Bronchial epithelial cell (primary cell): ENCODE measurements at regions not wholly inside any gene's neighbourhood (a gene's known extent, or its start where the extent isn't known, plus 50 kb on each side); places are given as distances from the start of the nearest gene placed in this dataset.

Source experiments
- DNase-seq: peaks from one replicate; pipeline ENCODE4 v3.0.0-alpha.2; 2010; ENCODE audit warnings: low read depth
- FAIRE-seq: peaks from 2 replicates; lab custom pipeline; 2011; peaks lifted over from hg19 to GRCh38; lab: Jason Lieb, UNC
- H3K27me3 ChIP-seq: 2 replicates; pipeline ENCODE4 v1.5.1; 2011; ENCODE audit warnings: low read length; ENCODE audit not compliant: control insufficient read depth, insufficient read depth
- H3K36me3 ChIP-seq: 2 replicates; pipeline ENCODE4 v1.5.1; 2011; ENCODE audit warnings: low read length; ENCODE audit not compliant: control insufficient read depth, insufficient read depth
- H3K4me3 ChIP-seq: 2 replicates; pipeline ENCODE4 v1.5.1; 2011; ENCODE audit warnings: mild to moderate bottlenecking, low read depth, low read length, control low read depth
- TF ChIP-seq, protein P1 (sequence below): IDR thresholded peaks from 2 replicates; pipeline ENCODE4 v1.5.1; 2011; ENCODE audit warnings: mild to moderate bottlenecking, moderate library complexity, low read length, control low read depth, inconsistent platforms; ENCODE audit not compliant: insufficient read depth, severe bottlenecking

DNA sequence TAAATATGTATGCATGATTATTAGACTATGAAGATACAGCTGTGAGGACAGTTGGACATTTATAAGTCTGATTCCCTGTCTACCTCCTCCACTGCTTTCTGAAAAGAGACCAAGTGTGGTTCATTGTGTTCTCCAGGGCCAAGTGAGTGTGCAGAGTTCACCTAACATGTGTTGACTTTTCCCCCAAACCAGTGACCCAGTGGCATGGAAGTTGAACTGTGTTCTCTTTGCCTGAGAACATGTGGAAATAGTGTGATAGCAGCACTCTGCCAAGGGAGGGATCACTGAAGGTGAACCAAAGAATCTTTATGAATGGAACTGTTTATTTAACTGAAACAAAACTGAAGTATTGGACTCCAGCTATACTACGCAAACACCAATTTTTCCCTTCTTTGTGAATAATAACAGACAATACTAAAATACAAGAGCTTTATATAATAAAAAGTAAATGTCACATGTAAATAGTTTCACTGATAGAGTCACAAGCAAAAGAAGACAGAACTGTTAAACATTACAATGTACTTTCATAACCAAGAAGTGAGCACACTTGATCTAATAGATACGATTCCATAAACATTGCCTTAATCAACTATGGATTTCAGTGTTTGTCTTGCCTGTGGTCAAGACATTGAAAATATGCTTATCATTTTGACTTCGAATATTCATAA lies 200.3 kb upstream of the FUT9 start:
- DNase-seq = no peak
- TF ChIP-seq, protein P1, sequence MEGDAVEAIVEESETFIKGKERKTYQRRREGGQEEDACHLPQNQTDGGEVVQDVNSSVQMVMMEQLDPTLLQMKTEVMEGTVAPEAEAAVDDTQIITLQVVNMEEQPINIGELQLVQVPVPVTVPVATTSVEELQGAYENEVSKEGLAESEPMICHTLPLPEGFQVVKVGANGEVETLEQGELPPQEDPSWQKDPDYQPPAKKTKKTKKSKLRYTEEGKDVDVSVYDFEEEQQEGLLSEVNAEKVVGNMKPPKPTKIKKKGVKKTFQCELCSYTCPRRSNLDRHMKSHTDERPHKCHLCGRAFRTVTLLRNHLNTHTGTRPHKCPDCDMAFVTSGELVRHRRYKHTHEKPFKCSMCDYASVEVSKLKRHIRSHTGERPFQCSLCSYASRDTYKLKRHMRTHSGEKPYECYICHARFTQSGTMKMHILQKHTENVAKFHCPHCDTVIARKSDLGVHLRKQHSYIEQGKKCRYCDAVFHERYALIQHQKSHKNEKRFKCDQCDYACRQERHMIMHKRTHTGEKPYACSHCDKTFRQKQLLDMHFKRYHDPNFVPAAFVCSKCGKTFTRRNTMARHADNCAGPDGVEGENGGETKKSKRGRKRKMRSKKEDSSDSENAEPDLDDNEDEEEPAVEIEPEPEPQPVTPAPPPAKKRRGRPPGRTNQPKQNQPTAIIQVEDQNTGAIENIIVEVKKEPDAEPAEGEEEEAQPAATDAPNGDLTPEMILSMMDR = no peak
- FAIRE-seq = no peak
- Histone ChIP-seq H3K4me3 (no peak overlapping the region), H3K36me3 (no peaks in the 10 kb centered on the region), H3K27me3 (no peaks in the 10 kb centered on the region)

DNA sequence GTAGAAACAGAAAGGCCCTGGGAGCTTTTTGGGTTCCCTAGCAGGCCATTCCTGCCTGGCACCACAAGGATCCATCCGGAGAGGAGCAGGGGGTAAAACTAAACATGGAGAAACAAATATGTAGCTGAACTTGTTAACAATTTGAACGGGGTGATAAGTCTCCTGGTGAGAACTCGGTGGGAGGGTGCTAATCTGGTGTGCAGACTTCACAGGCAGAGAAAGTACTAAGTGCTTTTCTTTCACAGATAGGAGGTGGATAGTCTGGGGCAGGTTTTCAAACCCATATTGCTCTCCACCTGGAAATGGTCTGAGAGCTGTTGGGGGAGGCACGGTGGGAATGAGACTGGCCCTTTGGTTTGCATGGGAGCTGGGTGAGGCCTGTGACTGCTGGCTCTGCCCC lies 196.3 kb upstream of the FUT9 start:
- FAIRE-seq (no peak), DNase-seq (no peak)
- H3K4me3 ChIP-seq = no peak overlapping the region
- no peaks in the 10 kb centered on the region for H3K36me3 ChIP-seq
- no peaks in the 10 kb centered on the region for H3K27me3 ChIP-seq
- TF ChIP-seq, protein P1 = no peak

DNA sequence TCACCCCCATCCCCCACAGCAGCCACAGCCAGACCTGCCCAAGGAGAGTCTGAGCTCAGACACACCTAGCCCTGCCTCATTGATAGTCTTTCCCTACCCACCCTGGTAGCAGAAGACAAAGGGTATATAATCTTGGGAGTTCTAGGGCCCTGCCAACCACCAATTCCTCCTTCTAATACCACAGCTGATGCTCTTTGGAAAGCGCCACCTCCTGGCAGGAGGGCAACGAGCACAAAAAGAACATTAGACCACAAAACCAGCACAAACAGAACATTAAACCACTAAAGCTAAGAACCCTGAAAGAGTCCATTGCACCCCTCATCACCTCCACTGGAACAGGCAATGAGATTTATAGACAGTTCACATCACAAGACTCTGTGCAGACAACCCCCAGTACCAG lies 195.8 kb upstream of the FUT9 start:
- FAIRE-seq = no peak
- Histone ChIP-seq H3K36me3 (no peaks in the 10 kb centered on the region), H3K27me3 (no peaks in the 10 kb centered on the region), H3K4me3 (no peak overlapping the region)
- TF ChIP-seq, protein P1 = no peak
- DNase-seq = no peak

DNA sequence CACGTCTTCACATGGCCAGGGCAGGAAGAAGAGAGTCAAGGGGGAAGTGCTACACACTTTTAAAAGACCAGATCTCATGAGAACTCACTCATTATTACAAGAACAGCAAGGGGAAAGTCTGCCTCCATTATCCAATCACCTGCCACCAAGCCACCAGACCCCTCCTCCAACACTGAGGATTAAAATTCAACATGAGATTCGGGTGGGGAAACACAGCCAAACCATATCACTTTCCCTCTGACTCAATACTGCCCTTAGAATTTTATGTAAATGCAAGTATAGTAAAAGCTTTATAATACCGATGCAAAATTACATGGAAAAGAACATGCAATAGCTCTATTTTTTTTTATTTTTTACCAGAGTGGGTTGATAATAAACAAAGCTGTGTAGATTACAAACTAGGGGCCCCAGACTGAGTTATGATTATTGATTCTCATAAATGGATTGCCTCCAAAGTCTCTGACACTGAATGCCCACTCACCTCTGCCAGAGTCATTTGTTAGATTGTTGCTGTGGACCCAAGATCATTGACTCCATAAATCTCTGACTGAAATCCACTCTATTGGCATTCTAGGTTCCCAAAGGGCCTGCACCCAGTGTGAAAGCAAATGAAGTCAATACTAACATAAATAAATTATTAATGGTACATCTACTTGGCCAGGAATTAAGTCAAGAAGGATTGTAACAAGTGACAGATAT lies 184.8 kb upstream of the FUT9 start:
- FAIRE-seq (no peak), DNase-seq (no peak)
- TF ChIP-seq, protein P1 = no peak
- Histone ChIP-seq H3K4me3 (no peak overlapping the region), H3K36me3 (no peaks in the 10 kb centered on the region), H3K27me3 (no peaks in the 10 kb centered on the region)

DNA sequence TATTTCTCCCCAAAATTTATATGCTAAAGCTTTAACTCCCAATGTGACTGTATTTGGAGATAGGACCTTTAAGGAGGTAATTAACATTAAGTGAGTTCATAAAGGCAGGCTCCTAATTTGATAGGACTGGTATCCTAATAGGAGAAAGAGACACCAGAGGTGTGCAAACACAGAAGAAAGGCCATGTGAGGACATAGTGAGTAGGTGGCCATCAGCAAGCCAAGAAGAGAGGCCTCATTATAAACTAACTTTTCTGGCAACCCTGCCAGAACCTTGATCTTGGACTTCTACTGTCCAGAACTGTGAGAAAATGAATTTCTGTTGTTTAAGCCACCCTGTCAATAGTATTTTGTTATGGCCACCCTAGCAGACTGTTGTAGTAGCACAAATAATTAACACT lies 177.9 kb upstream of the FUT9 start:
- DNase-seq (no peak), FAIRE-seq (no peak)
- TF ChIP-seq, protein P1 = no peak
- Histone ChIP-seq H3K27me3 (no peaks in the 10 kb centered on the region), H3K4me3 (no peak overlapping the region), H3K36me3 (no peaks in the 10 kb centered on the region)
